Thymus (tissue), 11 donors: ENCODE measurements at regions not wholly inside any gene's neighbourhood (a gene's known extent, or its start where the extent isn't known, plus 50 kb on each side); places are given as distances from the start of the nearest gene placed in this dataset.
"Not testable (repeated sequence)": the region's sequence is repeated elsewhere in the genome, so short reads cannot be mapped to it uniquely, and the experiment has no call there.

Experiments
- DNase-seq, 9 donors: peaks; one replicate each; pipeline ENCODE4 v3.0.0-alpha.2; 2013; ENCODE audit warnings: low spot score in 9 of 9, low read depth in 6 of 9, missing footprints in 1 of 9
- H3K27ac ChIP-seq, 2 donors: one replicate each; pipeline ENCODE4 v1.5.1; 2013; ENCODE audit warnings: control low read depth in 1 of 2, low read depth in 1 of 2, low read length in 1 of 2, mild to moderate bottlenecking in 1 of 2, moderate library complexity in 1 of 2
- H3K27me3 ChIP-seq, 2 donors: one replicate each; pipeline ENCODE4 v1.5.1; 2013; ENCODE audit warnings: low read length in 1 of 2; ENCODE audit not compliant: control insufficient read depth in 2 of 2, insufficient read depth in 1 of 2
- H3K36me3 ChIP-seq, 2 donors: one replicate each; pipeline ENCODE4 v1.5.1; 2013; ENCODE audit warnings: low read length in 1 of 2, mild to moderate bottlenecking in 1 of 2, moderate library complexity in 1 of 2; ENCODE audit not compliant: control insufficient read depth in 2 of 2, insufficient read depth in 2 of 2
- H3K4me1 ChIP-seq, 2 donors: one replicate each; pipeline ENCODE4 v1.5.1; 2013; ENCODE audit warnings: low read length in 2 of 2; ENCODE audit not compliant: control insufficient read depth in 2 of 2, insufficient read depth in 2 of 2
- H3K4me3 ChIP-seq, 2 donors: one replicate each; pipeline ENCODE4 v1.5.1; 2013; ENCODE audit warnings: low read length in 2 of 2, control low read depth in 1 of 2, mild to moderate bottlenecking in 1 of 2
- H3K9me3 ChIP-seq, 2 donors: one replicate each; pipeline ENCODE4 v1.5.1; 2013; ENCODE audit warnings: low read length in 1 of 2, mild to moderate bottlenecking in 1 of 2; ENCODE audit not compliant: control insufficient read depth in 2 of 2, insufficient read depth in 1 of 2
- WGBS: extraction: QIAGEN DNeasy Blood & Tissue Kit; methylation state at CpG from one replicate; pipeline ENCODE4 v1.1.7; 2013; 5-methylcytosine and 5-hydroxymethylcytosine counted together
- donor health status: healthy.

DNA sequence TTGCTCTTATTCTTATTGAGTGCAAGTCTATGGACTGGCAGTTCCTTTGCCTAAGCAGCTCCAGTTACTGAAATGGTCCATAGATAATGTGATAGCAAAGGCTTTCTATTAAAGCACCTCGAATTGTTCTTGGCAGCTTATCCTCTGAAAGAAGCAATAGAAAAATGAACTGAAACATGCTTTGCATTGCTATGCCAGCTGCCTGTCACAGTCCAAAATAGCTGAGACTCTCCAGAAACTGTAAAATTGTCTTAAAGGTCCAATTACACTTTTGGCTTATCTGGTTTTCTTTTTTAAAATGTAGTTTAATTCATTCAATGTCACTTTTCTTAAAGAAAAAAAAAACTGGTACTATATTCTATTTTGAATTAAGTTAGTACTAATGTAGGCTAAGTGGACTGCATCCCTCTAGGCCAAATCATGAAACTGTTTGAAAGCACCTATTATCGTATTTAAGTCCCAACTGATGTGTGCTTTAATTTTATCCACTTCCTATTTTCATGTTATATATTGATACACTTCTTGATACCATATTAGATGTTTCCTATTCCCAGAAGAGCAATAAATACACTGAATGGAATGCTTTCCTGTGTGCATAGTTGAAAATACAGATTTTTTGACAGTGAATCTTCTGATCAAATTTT is 208.0 kb upstream of the DEPDC1 start:
- Histone ChIP-seq H3K27me3 (no peaks in the 10 kb centered on the region), H3K4me1 (no peaks in the 10 kb centered on the region), H3K36me3 (no peaks in the 10 kb centered on the region), H3K27ac (no peak overlapping the region), H3K9me3 (peaks cover 0 to 3% of the 10 kb centered on the region in 2 donors), H3K4me3 (no peak overlapping the region)
- no peak for DNase-seq
- WGBS, result 78% methylated on average over 2 of the region's 2 CpGs

GRCh38 chr1:68705466-68705865 is 208.6 kb upstream of the DEPDC1 start:
- Histone ChIP-seq H3K36me3 (no peaks in the 10 kb centered on the region), H3K4me3 (no peak overlapping the region), H3K27ac (no peak overlapping the region), H3K4me1 (no peaks in the 10 kb centered on the region), H3K27me3 (no peaks in the 10 kb centered on the region), H3K9me3 (peaks cover 0 to 4% of the 10 kb centered on the region in 2 donors)
- no peak for DNase-seq

DNA sequence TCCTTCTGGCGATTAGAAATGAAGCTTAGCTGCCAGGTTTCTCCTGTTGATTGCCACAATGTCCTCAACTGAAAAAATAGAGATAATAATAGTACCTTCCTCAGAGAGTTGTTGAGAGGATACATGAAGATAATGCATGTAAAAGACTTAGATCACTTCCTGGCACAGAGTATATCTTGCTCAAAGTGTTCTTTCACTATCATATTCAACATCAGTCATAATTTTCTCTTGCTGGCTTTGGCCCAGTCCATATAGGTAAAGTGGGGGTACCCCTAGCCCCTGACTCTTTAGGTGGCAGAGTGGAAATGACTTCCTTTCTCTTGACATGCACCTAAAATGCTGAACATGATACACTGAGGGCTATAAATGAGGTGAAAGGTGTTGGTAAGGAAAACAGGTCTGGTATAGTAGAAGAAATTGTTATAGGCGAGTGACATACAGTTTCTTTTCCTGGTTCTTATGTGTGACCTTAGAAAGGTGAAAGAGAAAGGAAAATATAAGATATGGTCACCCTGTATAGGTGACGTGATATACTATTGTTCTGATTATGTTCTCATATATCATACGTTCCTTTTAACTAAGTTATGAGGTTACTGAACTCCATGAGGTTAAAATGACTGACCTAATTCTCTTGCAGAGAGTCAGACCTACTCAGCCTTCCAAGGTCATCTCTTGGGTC is 209.9 kb upstream of the DEPDC1 start:
- no peak for DNase-seq
- Histone ChIP-seq H3K27me3 (no peaks in the 10 kb centered on the region), H3K4me1 (no peaks in the 10 kb centered on the region), H3K27ac (no peak overlapping the region), H3K36me3 (no peaks in the 10 kb centered on the region), H3K4me3 (no peak overlapping the region), H3K9me3 (peaks cover 0 to 4% of the 10 kb centered on the region in 2 donors)
- WGBS, result 89% methylated on average over 4 of the region's 4 CpGs

GRCh38 chr1:68717330-68717729 is 220.4 kb upstream of the DEPDC1 start:
- Histone ChIP-seq H3K9me3 (no peaks in the 10 kb centered on the region), H3K4me3 (no peak overlapping the region), H3K4me1 (no peaks in the 10 kb centered on the region), H3K27me3 (no peaks in the 10 kb centered on the region), H3K36me3 (no peaks in the 10 kb centered on the region), H3K27ac (no peak overlapping the region)
- WGBS, result 80% methylated on average over 1 of the region's 1 CpG
- no peak for DNase-seq

DNA sequence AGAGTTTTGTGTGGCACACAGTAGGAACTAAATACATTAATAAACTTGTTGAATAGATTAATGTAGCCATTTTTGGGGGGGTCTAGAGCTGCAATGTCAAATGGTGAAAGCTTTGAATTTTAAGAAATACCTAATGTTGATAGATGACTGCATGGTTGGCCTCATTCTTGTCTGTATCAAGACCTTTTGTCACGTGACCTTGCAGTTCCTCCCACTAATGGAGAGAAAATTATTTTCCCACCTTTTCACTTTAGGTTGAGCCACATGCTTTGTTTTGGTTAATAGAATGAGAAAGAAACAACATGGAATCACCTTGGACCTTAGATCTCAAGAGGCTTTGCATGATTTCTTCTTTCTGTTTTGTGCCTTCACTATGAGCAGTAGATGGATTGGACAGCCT is 223.6 kb upstream of the DEPDC1 start:
- DNase-seq, result no peak
- Histone ChIP-seq H3K4me1 (no peaks in the 10 kb centered on the region), H3K9me3 (no peaks in the 10 kb centered on the region), H3K4me3 (no peak overlapping the region), H3K27me3 (no peaks in the 10 kb centered on the region), H3K27ac (no peak overlapping the region), H3K36me3 (no peaks in the 10 kb centered on the region)
- 98% methylated on average over 1 of the region's 1 CpG for WGBS

DNA sequence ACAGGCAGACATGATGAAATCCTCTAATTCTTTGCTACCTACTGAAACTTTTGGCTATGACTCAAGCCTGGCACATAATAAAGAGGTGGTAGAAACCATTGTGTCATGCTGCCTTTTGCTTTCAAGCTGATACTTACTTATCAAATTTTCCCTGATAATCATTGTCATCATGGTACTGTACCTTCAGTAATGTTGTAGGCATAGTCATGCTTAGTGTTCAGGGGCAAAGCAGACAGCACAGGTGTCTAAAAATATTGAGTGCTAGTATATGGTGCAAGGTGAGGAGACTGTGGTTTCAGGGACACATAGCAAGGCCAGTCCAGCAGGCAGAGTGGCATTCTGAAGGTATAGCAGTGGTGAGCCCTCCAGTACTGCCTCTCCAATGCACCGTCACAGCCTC is 226.9 kb upstream of the DEPDC1 start:
- 98% methylated on average over 1 of the region's 1 CpG for WGBS
- H3K4me3 ChIP-seq, result no peak overlapping the region
- no peaks in the 10 kb centered on the region for H3K9me3 ChIP-seq
- no peaks in the 10 kb centered on the region for H3K4me1 ChIP-seq
- H3K27me3 ChIP-seq, result no peaks in the 10 kb centered on the region
- H3K36me3 ChIP-seq, result no peaks in the 10 kb centered on the region
- H3K27ac ChIP-seq, result no peak overlapping the region
- no peak for DNase-seq

DNA sequence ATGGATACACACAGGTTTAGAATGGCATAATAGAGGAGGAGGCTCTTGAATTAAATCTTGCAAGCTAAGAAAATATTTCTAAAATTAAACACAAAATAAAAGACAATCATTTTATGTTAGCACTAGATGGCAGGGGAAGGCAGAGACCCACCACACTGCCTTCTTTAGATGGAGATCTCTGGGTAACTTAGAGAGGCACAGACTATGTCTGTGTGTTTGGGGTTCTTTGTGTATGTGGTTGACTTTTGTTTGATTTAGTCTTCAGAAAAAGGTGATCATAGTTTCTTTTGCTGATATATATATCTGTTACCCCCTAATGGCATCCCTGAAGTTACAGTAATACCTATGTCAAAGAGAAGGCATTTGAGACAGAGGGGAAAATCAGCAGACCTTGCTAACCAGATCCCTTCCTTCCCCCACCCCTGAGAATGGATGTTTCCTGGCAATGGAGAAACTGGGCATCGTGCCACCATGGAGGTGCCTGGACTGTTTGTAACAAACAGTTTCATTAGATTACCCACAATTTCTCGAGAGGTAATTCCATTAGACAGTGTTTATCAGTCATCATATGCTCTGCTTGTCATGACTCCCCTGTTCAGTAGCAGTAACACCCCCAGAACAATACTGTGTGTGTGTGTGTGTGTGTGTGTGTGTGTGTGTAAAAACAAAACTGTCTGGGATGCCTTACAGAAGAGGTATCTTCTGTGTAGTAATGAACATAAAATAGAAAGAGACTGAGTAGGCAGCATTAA is 228.3 kb upstream of the DEPDC1 start:
- no peaks in the 10 kb centered on the region for H3K36me3 ChIP-seq

GRCh38 chr1:68739486-68739885 is 242.6 kb upstream of the DEPDC1 start:
- not testable (repeated sequence) for H3K27ac ChIP-seq, H3K9me3 ChIP-seq, H3K36me3 ChIP-seq, H3K4me3 ChIP-seq, H3K27me3 ChIP-seq, H3K4me1 ChIP-seq, DNase-seq
- WGBS, result 93% methylated on average over 13 of the region's 19 CpGs

More for the DNA sequence above, 228.3 kb upstream of the DEPDC1 start:
- Histone ChIP-seq H3K4me3 (no peak overlapping the region), H3K9me3 (no peaks in the 10 kb centered on the region), H3K27me3 (no peaks in the 10 kb centered on the region), H3K4me1 (no peaks in the 10 kb centered on the region), H3K27ac (no peak overlapping the region)
- WGBS, result 59% methylated on average over 2 of the region's 2 CpGs
- no peak for DNase-seq

- Histone ChIP-seq H3K36me3 (no peaks in the 10 kb centered on the region), H3K27me3 (no peaks in the 10 kb centered on the region), H3K4me3 (no peak overlapping the region), H3K27ac (no peak overlapping the region), H3K4me1 (no peaks in the 10 kb centered on the region), H3K9me3 (peaks cover 0 to 7% of the 10 kb centered on the region in 2 donors)
- no peak for DNase-seq
- 86% methylated on average over 2 of the region's 2 CpGs for WGBS
These were observed 248.1 kb upstream of the DEPDC1 start for GRCh38 chr1:68745011-68745410.
